ENCODE measurements at regions not wholly inside any gene's neighbourhood (a gene's known extent, or its start where the extent isn't known, plus 50 kb on each side); places are given as distances from the start of the nearest gene placed in this dataset.

DNA sequence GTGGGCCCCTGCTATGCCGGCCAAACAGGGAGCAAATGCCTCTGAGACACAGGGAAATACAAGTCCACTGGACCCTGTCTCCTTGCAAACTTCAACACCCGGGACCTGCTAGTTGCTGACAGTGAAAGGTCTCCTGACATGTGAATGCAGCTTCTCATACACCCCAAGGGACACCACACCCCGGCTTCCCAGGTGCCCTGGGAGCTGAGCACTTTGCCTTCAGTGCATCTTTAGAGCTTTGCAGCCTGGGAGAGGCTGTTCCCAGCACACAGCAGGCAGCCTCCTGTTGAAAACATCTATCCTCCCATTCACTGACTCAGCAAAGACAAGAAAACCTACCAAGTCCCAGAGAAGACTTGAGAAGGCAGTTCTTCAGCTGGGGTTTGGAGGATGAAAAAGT, 143.4 kb downstream of the COL6A3 start:
- TF ChIP-seq, protein P1, sequence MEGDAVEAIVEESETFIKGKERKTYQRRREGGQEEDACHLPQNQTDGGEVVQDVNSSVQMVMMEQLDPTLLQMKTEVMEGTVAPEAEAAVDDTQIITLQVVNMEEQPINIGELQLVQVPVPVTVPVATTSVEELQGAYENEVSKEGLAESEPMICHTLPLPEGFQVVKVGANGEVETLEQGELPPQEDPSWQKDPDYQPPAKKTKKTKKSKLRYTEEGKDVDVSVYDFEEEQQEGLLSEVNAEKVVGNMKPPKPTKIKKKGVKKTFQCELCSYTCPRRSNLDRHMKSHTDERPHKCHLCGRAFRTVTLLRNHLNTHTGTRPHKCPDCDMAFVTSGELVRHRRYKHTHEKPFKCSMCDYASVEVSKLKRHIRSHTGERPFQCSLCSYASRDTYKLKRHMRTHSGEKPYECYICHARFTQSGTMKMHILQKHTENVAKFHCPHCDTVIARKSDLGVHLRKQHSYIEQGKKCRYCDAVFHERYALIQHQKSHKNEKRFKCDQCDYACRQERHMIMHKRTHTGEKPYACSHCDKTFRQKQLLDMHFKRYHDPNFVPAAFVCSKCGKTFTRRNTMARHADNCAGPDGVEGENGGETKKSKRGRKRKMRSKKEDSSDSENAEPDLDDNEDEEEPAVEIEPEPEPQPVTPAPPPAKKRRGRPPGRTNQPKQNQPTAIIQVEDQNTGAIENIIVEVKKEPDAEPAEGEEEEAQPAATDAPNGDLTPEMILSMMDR (conservative IDR thresholded peaks at IDR 0.05), result no peak
- TF ChIP-seq EZH2 (IDR thresholded peaks at IDR 0.05; ENCODE audit: low read depth), result no peak
